SK-N-SH (cell line): ENCODE measurements at regions not wholly inside any gene's neighbourhood (a gene's known extent, or its start where the extent isn't known, plus 50 kb on each side); places are given as distances from the start of the nearest gene placed in this dataset.

Source experiments
- CTCF ChIA-PET: fragments of 300-600, 350-600 bp; formaldehyde crosslinking; extraction: SDS; loops from one replicate; lab custom pipeline; 2021; lab: Yijun Ruan, JAX
- POLR2A ChIA-PET: fragments of 350-600 bp; sonication (Branson Sonifier 250); formaldehyde crosslinking; extraction: SDS; loops from one replicate; lab custom pipeline; 2020; ENCODE audit warnings: antibody characterized with exemption, inconsistent platforms; lab: Yijun Ruan, JAX
- DNase-seq: peaks from one replicate; pipeline ENCODE4 v3.0.0; 2012
- H2AFZ ChIP-seq: fragments of 200-600 bp; sonication (generic); 2 replicates; pipeline ENCODE4 v1.8.1; 2016; ENCODE audit warnings: antibody characterized with exemption, mild to moderate bottlenecking, low read depth
- H3F3A ChIP-seq: fragments of 200-600 bp; sonication (generic); replicated peaks from 2 replicates; pipeline ENCODE3; 2016; ENCODE audit warnings: antibody characterized with exemption, mild to moderate bottlenecking; ENCODE audit not compliant: insufficient read depth
- H3K27ac ChIP-seq, 2 experiments: fragments of 200-500 bp in 1 of 2; fragments of 200-600 bp in 1 of 2; sonication (Bioruptor generic) in 1 of 2; sonication (generic), shearing (Covaris generic) in 1 of 2; 2 replicates each; pipeline versions ENCODE4 v1.5.1 to v1.6.1; 2014 to 2016; ENCODE audit warnings: low read depth in 2 of 2, inconsistent platforms in 1 of 2, low read length in 1 of 2, mild to moderate bottlenecking in 1 of 2, mixed read lengths in 1 of 2
- H3K27me3 ChIP-seq: fragments of 200-600 bp; sonication (generic), shearing (Covaris generic); 2 replicates; pipeline ENCODE4 v1.6.1; 2016; ENCODE audit warnings: mixed run types; ENCODE audit not compliant: insufficient read depth
- H3K36me3 ChIP-seq, 2 experiments: fragments of 200-500 bp in 1 of 2; fragments of 200-600 bp in 1 of 2; sonication (Bioruptor generic) in 1 of 2; sonication (generic) in 1 of 2; replicated peaks in 1 of 2; 2 replicates each; pipeline versions ENCODE3 to v1.5.1; 2014 to 2016; ENCODE audit warnings: low read length in 1 of 2, mild to moderate bottlenecking in 1 of 2; ENCODE audit not compliant: insufficient read depth in 2 of 2, control insufficient read depth in 1 of 2
- H3K4me1 ChIP-seq, 2 experiments: fragments of 200-500 bp in 1 of 2; fragments of 200-600 bp in 1 of 2; sonication (Bioruptor generic) in 1 of 2; sonication (generic), shearing (Covaris generic) in 1 of 2; 2 replicates each; pipeline versions ENCODE4 v1.5.1 to v1.6.1; 2014 to 2016; ENCODE audit warnings: low read depth in 1 of 2, low read length in 1 of 2, mixed run types in 1 of 2; ENCODE audit not compliant: insufficient read depth in 2 of 2, control insufficient read depth in 1 of 2
- H3K4me2 ChIP-seq: fragments of 200-600 bp; sonication (generic), shearing (Covaris generic); 2 replicates; pipeline ENCODE4 v1.6.1; 2017; ENCODE audit warnings: mixed run types
- H3K4me3 ChIP-seq, 2 experiments: fragments of 200-500 bp in 1 of 2; fragments of 200-600 bp in 1 of 2; sonication (Bioruptor generic) in 1 of 2; sonication (generic), shearing (Covaris generic) in 1 of 2; 2 replicates each; pipeline versions ENCODE4 v1.5.1 to v1.8.1; 2014 to 2016; ENCODE audit warnings: low read depth in 2 of 2, inconsistent platforms in 1 of 2, low read length in 1 of 2, mild to moderate bottlenecking in 1 of 2, mixed read lengths in 1 of 2, moderate library complexity in 1 of 2
- H3K79me2 ChIP-seq: fragments of 200-600 bp; sonication (generic); 2 replicates; pipeline ENCODE4 v1.8.1; 2017; ENCODE audit warnings: mild to moderate bottlenecking; ENCODE audit not compliant: insufficient read depth
- H3K9ac ChIP-seq: fragments of 200-600 bp; sonication (generic); 2 replicates; pipeline ENCODE4 v1.6.1; 2017; ENCODE audit warnings: mixed run types
- H3K9me2 ChIP-seq: fragments of 200-600 bp; sonication (generic); 2 replicates; pipeline ENCODE4 v1.6.1; 2017; ENCODE audit warnings: mixed run types
- H3K9me3 ChIP-seq: fragments of 200-600 bp; sonication (generic); 2 replicates; pipeline ENCODE4 v1.6.1; 2017; ENCODE audit warnings: mixed run types, mild to moderate bottlenecking, moderate library complexity
- H4K20me1 ChIP-seq: fragments of 200-600 bp; sonication (generic); 2 replicates; pipeline ENCODE4 v1.6.1; 2017; ENCODE audit warnings: mild to moderate bottlenecking, mixed run types; ENCODE audit not compliant: insufficient read depth
- EP300 ChIP-seq, 2 experiments: IDR thresholded peaks; 2 replicates each; pipeline versions ENCODE4 v1.4.0 to v1.6.1; 2012; ENCODE audit warnings: borderline replicate concordance in 1 of 2, low read depth in 1 of 2, low read length in 1 of 2
- EZH2phosphoT487 ChIP-seq: fragments of 200-600 bp; sonication (generic); IDR thresholded peaks from 2 replicates; pipeline ENCODE4 v1.6.1; 2017; ENCODE audit warnings: low read depth, mixed run types, mild to moderate bottlenecking, antibody characterized with exemption, moderate library complexity, borderline replicate concordance
- FOXM1 ChIP-seq: IDR thresholded peaks from 2 replicates; pipeline ENCODE4 v1.4.0; 2012; ENCODE audit warnings: low read depth, mild to moderate bottlenecking
- GATA2 ChIP-seq: sonication (generic); formaldehyde crosslinking; IDR thresholded peaks from 2 replicates; pipeline ENCODE4 v1.5.0; 2020; ENCODE audit warnings: mild to moderate bottlenecking, missing genetic modification reagents
- JUND ChIP-seq: IDR thresholded peaks from 2 replicates; pipeline ENCODE4 v1.4.0; 2012
- MAX ChIP-seq: IDR thresholded peaks from 2 replicates; pipeline ENCODE4 v1.4.0; 2012; ENCODE audit warnings: low read depth
- REST ChIP-seq: IDR thresholded peaks from 2 replicates; pipeline ENCODE4 v1.6.1; 2012; ENCODE audit warnings: mild to moderate bottlenecking, low read depth, low read length, moderate library complexity
- RXRA ChIP-seq: IDR thresholded peaks from 2 replicates; pipeline ENCODE4 v1.4.0; 2012; ENCODE audit warnings: low read depth, mild to moderate bottlenecking, borderline replicate concordance
- TAF1 ChIP-seq: IDR thresholded peaks from 2 replicates; pipeline ENCODE4 v1.6.1; 2012; ENCODE audit warnings: low read depth, mild to moderate bottlenecking, low read length, moderate library complexity, borderline replicate concordance
- TEAD4 ChIP-seq: IDR thresholded peaks from 2 replicates; pipeline ENCODE4 v1.4.0; 2012; ENCODE audit warnings: mild to moderate bottlenecking, borderline replicate concordance; ENCODE audit not compliant: insufficient read depth
- USF2 ChIP-seq: fragments of 150-350 bp; IDR thresholded peaks from 2 replicates; pipeline ENCODE4 v1.6.1; 2017; ENCODE audit warnings: antibody characterized with exemption, low read length, low read depth, borderline replicate concordance
- YY1 ChIP-seq: IDR thresholded peaks from 2 replicates; pipeline ENCODE4 v1.4.0; 2012; ENCODE audit warnings: low read depth, mild to moderate bottlenecking
- WGBS: methylation state at CpG from one replicate; pipeline ENCODE4 v1.1.6; 2017; ENCODE audit warnings: low lambda C conversion rate; 5-methylcytosine and 5-hydroxymethylcytosine counted together

GRCh38 chr5:89418407-89419085 is 535.6 kb upstream of the MEF2C start:
- no peak for DNase-seq

More at GRCh38 chr5:89418407-89419085, 535.6 kb upstream of the MEF2C start:
- Histone ChIP-seq H3K9me2 (no peaks in the 10 kb centered on the region), H3K36me3 (no peaks in the 10 kb centered on the region), H2AFZ (no peak overlapping the region), H3K4me1 (no peaks in the 10 kb centered on the region), H4K20me1 (no peaks in the 10 kb centered on the region), H3K9me3 (no peaks in the 10 kb centered on the region), H3K79me2 (no peaks in the 10 kb centered on the region), H3K4me3 (no peak overlapping the region), H3K4me2 (no peak overlapping the region), H3K9ac (no peak overlapping the region), H3F3A (no peaks in the 10 kb centered on the region), H3K27me3 (no peaks in the 10 kb centered on the region), H3K27ac (no peak overlapping the region)
- ChIA-PET CTCF (no interaction called here), POLR2A (no interaction called here)
- no peak for TF ChIP-seq EZH2phosphoT487
- no peak for TF ChIP-seq GATA2 (CRISPR knock-in tag)
- TF ChIP-seq TEAD4 = no peak
- no peak for TF ChIP-seq YY1
- TF ChIP-seq REST = no peak
- TF ChIP-seq RXRA = no peak
- TF ChIP-seq JUND = no peak
- no peak for TF ChIP-seq USF2
- no peak for TF ChIP-seq EP300 (IDR thresholded peaks at IDR 0.05; ENCODE audit: borderline replicate concordance in 1 of 2, low read depth in 1 of 2, low read length in 1 of 2)
- TF ChIP-seq TAF1 = no peak
- TF ChIP-seq MAX = no peak
- no peak for TF ChIP-seq FOXM1
- 65% methylated on average over 3 of the region's 3 CpGs for WGBS
